A673 (cell line): ENCODE measurements at regions not wholly inside any gene's neighbourhood (a gene's known extent, or its start where the extent isn't known, plus 50 kb on each side); places are given as distances from the start of the nearest gene placed in this dataset.
"Not testable (repeated sequence)": the region's sequence is repeated elsewhere in the genome, so short reads cannot be mapped to it uniquely, and the experiment has no call there.

ENCODE experiments used
- EZH2 ChIP-seq: fragments of 200-600 bp; sonication (generic); IDR thresholded peaks from 2 replicates; pipeline ENCODE4 v1.6.1; 2017; ENCODE audit warnings: borderline replicate concordance, low read depth, mild to moderate bottlenecking, mixed read lengths, antibody characterized with exemption, low read length; ENCODE audit not compliant: poor library complexity, severe bottlenecking
- TF ChIP-seq, protein P1 (sequence below): fragments of 300-800, 200-600 bp; sonication (generic); conservative IDR thresholded peaks from 2 replicates; pipeline ENCODE4 v1.5.1; 2017; ENCODE audit warnings: low read depth, mild to moderate bottlenecking, antibody characterized with exemption, low read length, moderate library complexity, mixed read lengths

DNA sequence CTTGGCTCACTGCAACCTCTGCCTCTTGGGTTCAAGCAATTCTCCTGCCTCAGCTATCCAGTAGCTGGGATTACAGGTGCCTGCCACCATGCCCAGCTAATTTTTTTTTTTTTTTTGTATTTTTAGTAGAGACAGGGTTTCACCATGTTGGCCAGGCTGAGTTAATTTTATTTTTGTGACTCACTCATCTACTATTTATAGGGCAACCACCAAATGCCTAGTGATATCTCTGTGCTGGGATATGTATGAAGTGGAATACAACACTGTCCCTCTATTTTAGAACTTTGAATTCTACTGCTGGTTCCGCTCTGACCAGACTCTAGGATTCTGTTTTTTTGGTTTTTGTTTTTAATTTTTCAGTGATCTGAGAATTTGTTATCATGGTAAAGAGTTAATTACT, 188.6 kb upstream of the CDH11 start:
- TF ChIP-seq, protein P1, sequence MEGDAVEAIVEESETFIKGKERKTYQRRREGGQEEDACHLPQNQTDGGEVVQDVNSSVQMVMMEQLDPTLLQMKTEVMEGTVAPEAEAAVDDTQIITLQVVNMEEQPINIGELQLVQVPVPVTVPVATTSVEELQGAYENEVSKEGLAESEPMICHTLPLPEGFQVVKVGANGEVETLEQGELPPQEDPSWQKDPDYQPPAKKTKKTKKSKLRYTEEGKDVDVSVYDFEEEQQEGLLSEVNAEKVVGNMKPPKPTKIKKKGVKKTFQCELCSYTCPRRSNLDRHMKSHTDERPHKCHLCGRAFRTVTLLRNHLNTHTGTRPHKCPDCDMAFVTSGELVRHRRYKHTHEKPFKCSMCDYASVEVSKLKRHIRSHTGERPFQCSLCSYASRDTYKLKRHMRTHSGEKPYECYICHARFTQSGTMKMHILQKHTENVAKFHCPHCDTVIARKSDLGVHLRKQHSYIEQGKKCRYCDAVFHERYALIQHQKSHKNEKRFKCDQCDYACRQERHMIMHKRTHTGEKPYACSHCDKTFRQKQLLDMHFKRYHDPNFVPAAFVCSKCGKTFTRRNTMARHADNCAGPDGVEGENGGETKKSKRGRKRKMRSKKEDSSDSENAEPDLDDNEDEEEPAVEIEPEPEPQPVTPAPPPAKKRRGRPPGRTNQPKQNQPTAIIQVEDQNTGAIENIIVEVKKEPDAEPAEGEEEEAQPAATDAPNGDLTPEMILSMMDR, result not testable (repeated sequence)
- not testable (repeated sequence) for TF ChIP-seq EZH2
